IPS DF 6.9 (cell line): ENCODE measurements at regions not wholly inside any gene's neighbourhood (a gene's known extent, or its start where the extent isn't known, plus 50 kb on each side); places are given as distances from the start of the nearest gene placed in this dataset.
"Not testable (repeated sequence)": the region's sequence is repeated elsewhere in the genome, so short reads cannot be mapped to it uniquely, and the experiment has no call there.

Experiments
- DNase-seq: peaks from one replicate; pipeline ENCODE4 v3.0.0-alpha.2; 2013; ENCODE audit warnings: low read depth, low spot score
- H3K27ac ChIP-seq: one replicate; pipeline ENCODE4 v1.5.1; 2013; ENCODE audit warnings: low read length, control low read depth
- H3K27me3 ChIP-seq: 2 replicates; pipeline ENCODE4 v1.6.1; 2013; ENCODE audit warnings: mild to moderate bottlenecking, low read length; ENCODE audit not compliant: control insufficient read depth, insufficient read depth
- H3K36me3 ChIP-seq: 2 replicates; pipeline ENCODE4 v1.6.1; 2013; ENCODE audit warnings: low read length; ENCODE audit not compliant: control insufficient read depth, insufficient read depth
- H3K4me1 ChIP-seq: 2 replicates; pipeline ENCODE4 v1.6.1; 2013; ENCODE audit warnings: low read length; ENCODE audit not compliant: control insufficient read depth, insufficient read depth
- H3K4me3 ChIP-seq: 2 replicates; pipeline ENCODE4 v1.5.1; 2013; ENCODE audit warnings: mild to moderate bottlenecking, low read length
- H3K9me3 ChIP-seq: 2 replicates; pipeline ENCODE4 v1.6.1; 2013; ENCODE audit warnings: low read length, inconsistent platforms; ENCODE audit not compliant: control insufficient read depth, insufficient read depth
- WGBS: extraction: QIAGEN DNeasy Blood & Tissue Kit; methylation state at CpG from one replicate; pipeline ENCODE4 v1.1.7; 2013; ENCODE audit warnings: mixed read lengths, missing lambda C conversion rate; ENCODE audit not compliant: insufficient read length, insufficient coverage; 5-methylcytosine and 5-hydroxymethylcytosine counted together

GRCh38 chr2:75892490-75892889 is 181.8 kb upstream of the GCFC2 start:
- DNase-seq, result no peak

GRCh38 chr2:75882530-75882929 is 171.8 kb upstream of the GCFC2 start:
- Histone ChIP-seq H3K27me3 (no peaks in the 10 kb centered on the region), H3K4me3 (no peak overlapping the region), H3K27ac (no peak overlapping the region), H3K4me1 (no peaks in the 10 kb centered on the region), H3K9me3 (no peaks in the 10 kb centered on the region), H3K36me3 (no peaks in the 10 kb centered on the region)
- 100% methylated on average over 2 of the region's 2 CpGs for WGBS
- no peak for DNase-seq

More at GRCh38 chr2:75892490-75892889, 181.8 kb upstream of the GCFC2 start:
- Histone ChIP-seq H3K36me3 (no peaks in the 10 kb centered on the region), H3K9me3 (no peaks in the 10 kb centered on the region), H3K27ac (no peak overlapping the region), H3K27me3 (no peaks in the 10 kb centered on the region), H3K4me1 (no peaks in the 10 kb centered on the region), H3K4me3 (no peak overlapping the region)
- no CpG with 5 or more reads among the region's 2 CpGs for WGBS

- not testable (repeated sequence) for H3K4me3 ChIP-seq, H3K4me1 ChIP-seq, H3K27me3 ChIP-seq, DNase-seq, H3K36me3 ChIP-seq, H3K27ac ChIP-seq, H3K9me3 ChIP-seq
- WGBS, result no CpG with 5 or more reads among the region's 7 CpGs
Measured at GRCh38 chr2:75875606-75876005, 164.9 kb upstream of the GCFC2 start.

- WGBS, result no CpG with 5 or more reads among the region's 25 CpGs
- H3K4me3 ChIP-seq, DNase-seq, H3K9me3 ChIP-seq, H3K36me3 ChIP-seq, H3K27ac ChIP-seq, H3K4me1 ChIP-seq: not testable (repeated sequence)
- peaks cover 22% of the 10 kb centered on the region for H3K27me3 ChIP-seq
Measured at GRCh38 chr2:75871762-75872614, 161.3 kb upstream of the GCFC2 start.

- no CpG with 5 or more reads among the region's 6 CpGs for WGBS
- H3K4me1 ChIP-seq, result peaks cover 1% of the 10 kb centered on the region; the same call in 1 of the 2 replicates
- H3K4me3 ChIP-seq, result no peak overlapping the region
- no peak overlapping the region for H3K27ac ChIP-seq
- H3K27me3 ChIP-seq, result peaks cover 24% of the 10 kb centered on the region
- DNase-seq, result no peak
- H3K36me3 ChIP-seq, result no peaks in the 10 kb centered on the region
- H3K9me3 ChIP-seq, result no peaks in the 10 kb centered on the region
Measured at GRCh38 chr2:75870651-75871137, 160.0 kb upstream of the GCFC2 start.

GRCh38 chr2:75870133-75870532 is 159.4 kb upstream of the GCFC2 start:
- Histone ChIP-seq H3K4me3 (no peak overlapping the region), H3K9me3 (no peaks in the 10 kb centered on the region), H3K4me1 (peaks cover 1% of the 10 kb centered on the region; the same call in 1 of the 2 replicates), H3K36me3 (no peaks in the 10 kb centered on the region), H3K27me3 (peaks cover 24% of the 10 kb centered on the region), H3K27ac (no peak overlapping the region)
- DNase-seq, result peak; percentile 16
- no CpG with 5 or more reads among the region's 4 CpGs for WGBS

GRCh38 chr2:75865702-75866101 is 155.0 kb upstream of the GCFC2 start:
- Histone ChIP-seq H3K36me3 (no peaks in the 10 kb centered on the region), H3K4me3 (no peak overlapping the region), H3K27me3 (peaks cover 20% of the 10 kb centered on the region), H3K9me3 (no peaks in the 10 kb centered on the region), H3K4me1 (peaks cover 1% of the 10 kb centered on the region; the same call in 1 of the 2 replicates), H3K27ac (no peak overlapping the region)
- DNase-seq, result no peak
- no CpG with 5 or more reads among the region's 8 CpGs for WGBS

GRCh38 chr2:75865083-75865482 is 154.4 kb upstream of the GCFC2 start:
- no CpG with 5 or more reads among the region's 2 CpGs for WGBS
- no peaks in the 10 kb centered on the region for H3K9me3 ChIP-seq
- H3K4me3 ChIP-seq, result no peak overlapping the region
- H3K27ac ChIP-seq, result no peak overlapping the region
- H3K4me1 ChIP-seq, result peaks cover 1% of the 10 kb centered on the region; the same call in 1 of the 2 replicates
- no peaks in the 10 kb centered on the region for H3K36me3 ChIP-seq
- peaks cover 18% of the 10 kb centered on the region for H3K27me3 ChIP-seq
- DNase-seq, result no peak

- H3K27ac ChIP-seq, result no peak overlapping the region
- no peak overlapping the region for H3K4me3 ChIP-seq
- no peaks in the 10 kb centered on the region for H3K4me1 ChIP-seq
- no CpG with 5 or more reads among the region's 3 CpGs for WGBS
- H3K9me3 ChIP-seq, result no peaks in the 10 kb centered on the region
- H3K36me3 ChIP-seq, result no peaks in the 10 kb centered on the region
- H3K27me3 ChIP-seq, result peaks cover 5% of the 10 kb centered on the region; the same call in 1 of the 2 replicates
- DNase-seq, result no peak
Measured at GRCh38 chr2:75862547-75862946, 151.8 kb upstream of the GCFC2 start.

- H3K27ac ChIP-seq, result no peak overlapping the region
- no peaks in the 10 kb centered on the region for H3K27me3 ChIP-seq
- H3K4me1 ChIP-seq, result no peaks in the 10 kb centered on the region
- DNase-seq, result no peak
- H3K9me3 ChIP-seq, result no peaks in the 10 kb centered on the region
- no peaks in the 10 kb centered on the region for H3K36me3 ChIP-seq
- no peak overlapping the region for H3K4me3 ChIP-seq
Measured at GRCh38 chr2:75853436-75853835, 142.7 kb upstream of the GCFC2 start.

- no CpG with 5 or more reads among the region's 2 CpGs for WGBS
- Histone ChIP-seq H3K9me3 (no peaks in the 10 kb centered on the region), H3K27me3 (no peaks in the 10 kb centered on the region), H3K27ac (no peak overlapping the region), H3K36me3 (no peaks in the 10 kb centered on the region), H3K4me3 (no peak overlapping the region), H3K4me1 (no peaks in the 10 kb centered on the region)
- DNase-seq, result no peak
Measured at GRCh38 chr2:75852639-75853038, 141.9 kb upstream of the GCFC2 start.
